GM19035 (cell line): ENCODE measurements at regions not wholly inside any gene's neighbourhood (a gene's known extent, or its start where the extent isn't known, plus 50 kb on each side); places are given as distances from the start of the nearest gene placed in this dataset.

Source experiments
- ATAC-seq: cut with Tn5 transposase; IDR thresholded peaks from one replicate; pipeline ENCODE4 v1.9.1; 2021; ENCODE audit not compliant: unreplicated experiment

- no peak for ATAC-seq
Measured at GRCh38 chr1:10896673-10897072, 100.2 kb upstream of the CASZ1 start.

- ATAC-seq: no peak
Measured at GRCh38 chr1:10897321-10897980, 101.0 kb upstream of the CASZ1 start.

- no peak for ATAC-seq
Measured at GRCh38 chr1:10897981-10898728, 101.7 kb upstream of the CASZ1 start.

- no peak for ATAC-seq
Measured at GRCh38 chr1:10898921-10899320, 102.5 kb upstream of the CASZ1 start.

GRCh38 chr1:10899490-10900250 is 103.2 kb upstream of the CASZ1 start:
- no peak for ATAC-seq

DNA sequence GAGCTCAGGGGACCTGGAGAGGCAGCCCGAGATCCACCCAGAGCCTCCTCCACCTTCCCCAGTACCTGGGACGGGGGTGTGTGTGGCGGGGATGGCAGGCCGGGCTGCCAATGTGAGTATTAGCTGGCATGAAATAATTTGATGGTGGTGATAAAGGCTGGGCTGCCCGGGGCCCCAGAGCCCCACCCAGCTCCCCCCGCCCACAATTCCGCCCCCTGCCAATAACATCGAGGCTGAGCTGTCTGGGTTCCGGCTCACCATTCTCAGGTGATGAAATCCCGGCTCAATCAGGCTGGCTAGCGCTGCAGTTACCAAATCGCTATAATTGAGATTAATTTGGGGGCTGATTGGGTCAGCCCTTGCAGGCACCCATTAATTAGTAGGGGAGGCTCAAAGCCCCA is 103.8 kb upstream of the CASZ1 start:
- ATAC-seq: no peak

DNA sequence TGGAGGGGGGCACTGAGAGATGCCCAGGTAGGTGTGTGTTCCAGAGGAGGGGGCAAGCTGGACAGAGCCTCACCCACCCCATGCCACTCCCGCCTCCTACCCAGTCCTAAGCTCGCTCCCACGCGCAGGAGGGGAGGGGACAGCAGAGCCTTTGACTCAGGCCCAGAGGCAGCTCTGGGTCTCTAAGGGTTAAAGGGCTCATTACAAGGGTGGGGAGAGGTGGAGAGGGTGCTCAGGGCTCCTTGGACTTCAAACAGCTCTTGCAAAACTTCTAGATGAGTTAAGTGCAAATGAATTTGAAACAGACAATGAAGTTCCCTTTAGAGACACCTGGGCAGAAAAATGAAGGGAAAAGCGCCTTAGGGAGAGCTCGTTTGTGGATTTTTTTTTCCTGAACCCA is 104.2 kb upstream of the CASZ1 start:
- ATAC-seq: no peak

DNA sequence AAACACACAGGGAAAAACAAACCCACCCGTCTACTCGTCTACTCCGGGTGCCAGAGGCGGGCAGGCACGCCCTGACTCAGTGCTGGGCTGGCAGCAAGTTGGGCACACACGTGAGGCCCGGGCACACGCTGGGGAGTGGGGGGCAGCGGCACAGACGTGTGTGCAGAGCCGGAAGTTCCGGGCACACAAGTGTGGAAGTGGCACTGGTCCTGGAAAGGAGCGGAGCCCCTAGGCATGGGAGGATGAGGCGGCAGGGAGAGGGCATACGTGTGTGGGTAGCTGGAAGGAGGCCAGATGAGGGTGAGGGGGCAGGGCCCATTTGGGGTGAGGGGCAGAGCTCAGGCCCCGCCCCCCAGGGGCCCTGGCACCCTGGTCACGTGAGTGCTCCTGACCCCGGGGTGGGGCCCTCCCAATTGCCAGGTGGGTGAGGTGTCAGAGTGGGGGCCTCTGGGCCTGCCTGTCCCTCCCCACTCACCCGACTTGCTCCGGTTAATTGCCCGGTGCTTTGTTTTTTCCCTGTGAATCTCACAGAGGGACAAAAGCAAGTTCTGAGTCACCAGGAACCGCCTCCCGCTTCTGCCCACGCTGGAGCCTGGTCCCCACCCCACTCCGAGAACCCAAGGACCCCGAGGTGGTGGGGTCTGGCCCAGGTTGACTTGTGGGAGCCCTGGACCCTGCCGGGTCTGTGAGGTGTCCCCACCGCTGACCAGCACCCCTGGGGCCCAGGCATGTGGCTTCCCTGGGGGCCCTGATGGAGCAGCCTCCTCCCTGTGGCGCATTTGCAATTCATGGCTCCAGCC is 104.8 kb upstream of the CASZ1 start:
- no peak for ATAC-seq

DNA sequence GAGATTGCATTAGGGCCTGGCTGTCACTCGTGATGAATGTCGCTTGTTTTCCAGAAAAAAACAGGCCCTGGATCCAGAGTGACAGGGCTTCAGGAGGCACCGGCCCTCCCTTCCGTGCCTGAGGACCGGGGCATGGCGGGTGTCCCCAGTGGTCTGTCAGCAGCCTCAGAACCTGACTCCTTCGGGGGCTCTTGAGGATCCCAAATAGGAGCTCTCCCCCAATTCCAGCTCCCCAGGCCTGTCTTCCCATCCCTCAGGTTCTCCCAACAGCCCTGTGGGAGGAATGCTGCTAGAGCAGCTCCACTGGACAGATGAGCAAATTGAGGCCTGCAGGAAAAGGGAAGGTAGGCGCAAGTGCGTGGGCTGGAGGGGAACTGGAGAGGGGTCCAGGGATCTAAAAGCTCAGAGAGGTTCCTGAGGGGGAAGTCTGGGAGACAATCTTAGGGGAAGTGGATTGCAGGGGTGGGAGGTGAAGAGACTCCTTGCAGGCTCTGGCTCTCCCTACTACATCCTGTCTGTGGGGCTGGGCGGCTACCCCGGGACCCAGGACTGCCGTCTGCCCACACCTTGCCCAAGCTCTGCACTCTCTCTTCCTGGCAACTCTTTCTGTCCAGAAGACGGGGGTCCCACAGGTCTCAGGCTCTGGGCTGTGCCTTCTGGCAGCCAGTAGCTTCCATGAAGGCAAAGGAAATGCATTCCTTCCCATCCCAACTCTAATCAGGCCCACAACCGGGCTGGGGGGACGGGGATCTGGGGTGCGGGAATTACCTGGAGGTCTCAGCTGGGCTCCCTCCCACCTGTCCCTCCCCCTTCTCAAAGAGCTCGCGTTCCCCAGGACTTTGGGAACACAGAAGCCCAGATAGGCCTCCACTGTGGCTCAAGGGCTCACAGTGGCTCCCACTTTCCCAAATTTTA is 105.7 kb upstream of the CASZ1 start:
- ATAC-seq: no peak

DNA sequence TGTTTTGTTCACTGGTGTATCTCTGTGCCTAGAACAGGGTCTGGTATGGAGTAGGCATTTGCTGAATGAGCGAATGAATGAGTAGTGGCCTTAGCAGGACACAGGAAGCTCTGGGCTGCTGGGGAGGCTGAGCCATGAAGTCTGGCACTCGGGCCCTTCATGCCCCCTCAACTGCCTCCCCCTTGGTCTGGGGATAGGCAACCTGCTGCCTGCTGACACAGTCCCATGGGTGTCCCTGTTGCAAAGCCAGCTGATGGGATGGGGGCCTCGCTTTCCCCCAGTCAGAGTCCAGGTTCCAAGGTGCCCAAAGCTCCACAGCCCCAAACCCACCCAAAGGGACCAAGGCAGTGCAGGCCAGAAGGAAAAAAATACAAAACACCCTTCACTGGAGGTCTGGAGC is 107.0 kb upstream of the CASZ1 start:
- no peak for ATAC-seq

DNA sequence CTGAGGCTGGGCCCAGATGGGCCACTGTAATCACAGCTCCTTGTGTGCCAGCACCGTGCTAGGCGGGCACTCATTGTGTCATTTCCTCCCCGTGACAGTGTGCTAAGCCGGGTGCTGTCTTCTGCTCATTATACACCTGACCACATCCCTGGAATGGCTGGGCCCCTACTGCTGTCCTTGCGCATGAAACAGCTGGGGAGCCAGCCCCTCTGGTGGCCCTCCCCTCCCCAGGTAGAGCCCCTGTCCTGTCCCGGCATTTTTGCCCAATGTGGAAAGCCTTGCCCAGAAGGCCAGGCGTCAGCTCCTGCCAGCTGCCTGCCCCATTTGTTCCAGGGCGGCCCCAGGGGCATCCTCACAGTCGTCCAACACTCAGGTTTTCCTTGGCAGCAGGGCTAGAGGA is 107.4 kb upstream of the CASZ1 start:
- no peak for ATAC-seq

GRCh38 chr1:10904396-10905358 is 107.8 kb upstream of the TARDBP start:
- no peak for ATAC-seq

GRCh38 chr1:10905841-10906655 is 106.4 kb upstream of the TARDBP start:
- ATAC-seq: no peak

DNA sequence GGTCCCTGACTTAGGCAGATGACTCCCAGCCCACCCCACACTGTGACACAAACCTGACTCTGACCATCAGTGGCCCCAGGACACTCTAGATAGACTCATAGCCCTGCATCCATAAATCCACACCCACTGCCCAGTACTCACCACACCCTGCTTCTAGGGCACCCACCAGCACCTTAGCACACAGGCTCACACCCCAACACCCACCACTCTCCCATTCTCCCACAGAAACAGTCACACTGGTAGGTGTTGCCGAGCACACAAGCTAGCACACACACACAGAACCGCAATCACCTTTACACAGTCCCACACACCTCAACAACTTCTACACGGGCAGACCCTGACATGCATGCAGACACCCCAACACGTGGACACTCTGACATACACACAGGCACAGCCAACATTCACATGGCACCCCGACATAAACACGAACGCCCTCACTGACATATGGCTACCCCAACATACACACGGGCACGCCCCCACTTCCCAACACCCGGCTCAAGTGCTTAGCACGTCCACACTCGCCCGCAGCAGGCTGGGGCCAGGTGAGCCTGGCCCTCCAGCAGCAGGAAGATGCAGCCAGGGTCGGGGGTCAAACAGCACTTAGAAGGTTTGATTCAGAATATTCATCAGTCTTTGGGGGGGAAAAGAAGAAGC is 105.5 kb upstream of the TARDBP start:
- no peak for ATAC-seq

GRCh38 chr1:10908266-10908665 is 104.2 kb upstream of the TARDBP start:
- ATAC-seq: no peak

DNA sequence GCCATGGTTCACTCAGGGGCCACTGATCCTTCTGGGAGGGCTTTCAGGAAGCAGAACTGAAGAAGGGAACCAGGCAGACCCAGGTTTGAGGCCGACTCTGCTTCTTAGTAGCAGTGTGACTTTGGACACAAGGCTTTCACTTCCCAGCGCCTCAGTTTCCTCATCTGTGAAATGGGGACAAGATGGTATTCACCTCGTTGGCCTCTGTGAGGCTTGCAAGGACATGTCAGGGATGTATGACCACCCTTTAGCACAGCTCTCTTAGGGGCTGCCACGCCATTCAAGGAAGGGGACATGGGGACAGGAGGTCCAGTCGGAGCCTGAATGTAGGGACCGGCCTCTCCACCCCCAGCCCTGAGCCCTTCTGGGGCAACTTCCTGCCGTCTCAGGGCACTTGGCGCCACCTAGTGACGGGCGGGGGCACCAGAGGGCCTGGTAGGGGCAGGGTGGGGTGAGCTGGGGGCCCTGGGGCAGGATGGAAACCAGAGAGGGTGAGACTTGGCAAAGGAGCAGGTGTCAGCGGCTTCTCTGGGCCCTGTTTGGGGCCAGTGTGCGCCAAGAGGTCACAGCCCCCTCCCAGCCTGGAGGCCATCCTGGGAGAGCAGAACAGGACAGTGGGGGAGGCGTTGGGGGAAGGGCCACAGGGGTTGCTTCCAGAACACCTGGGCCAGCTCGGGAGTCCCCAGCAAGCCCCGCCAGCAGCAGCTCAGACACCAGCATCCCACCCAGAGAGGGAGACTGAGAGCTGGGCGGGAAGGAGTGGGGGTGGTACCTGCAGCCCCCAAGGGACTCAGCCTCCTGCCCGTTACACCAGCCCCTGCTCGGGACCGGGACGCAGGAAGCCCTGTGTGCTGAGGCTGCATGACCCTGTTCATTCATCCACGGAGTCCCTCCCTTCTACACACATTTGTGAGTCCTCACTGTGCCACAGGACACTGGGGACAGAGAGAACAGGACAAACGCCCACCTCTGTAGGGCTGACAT is 102.5 kb upstream of the TARDBP start:
- no peak for ATAC-seq
